ENCODE measurements at regions not wholly inside any gene's neighbourhood (a gene's known extent, or its start where the extent isn't known, plus 50 kb on each side); places are given as distances from the start of the nearest gene placed in this dataset.
A peak's percentile ranks its signal among the peaks of the same experiment; 100 is the strongest.

DNA sequence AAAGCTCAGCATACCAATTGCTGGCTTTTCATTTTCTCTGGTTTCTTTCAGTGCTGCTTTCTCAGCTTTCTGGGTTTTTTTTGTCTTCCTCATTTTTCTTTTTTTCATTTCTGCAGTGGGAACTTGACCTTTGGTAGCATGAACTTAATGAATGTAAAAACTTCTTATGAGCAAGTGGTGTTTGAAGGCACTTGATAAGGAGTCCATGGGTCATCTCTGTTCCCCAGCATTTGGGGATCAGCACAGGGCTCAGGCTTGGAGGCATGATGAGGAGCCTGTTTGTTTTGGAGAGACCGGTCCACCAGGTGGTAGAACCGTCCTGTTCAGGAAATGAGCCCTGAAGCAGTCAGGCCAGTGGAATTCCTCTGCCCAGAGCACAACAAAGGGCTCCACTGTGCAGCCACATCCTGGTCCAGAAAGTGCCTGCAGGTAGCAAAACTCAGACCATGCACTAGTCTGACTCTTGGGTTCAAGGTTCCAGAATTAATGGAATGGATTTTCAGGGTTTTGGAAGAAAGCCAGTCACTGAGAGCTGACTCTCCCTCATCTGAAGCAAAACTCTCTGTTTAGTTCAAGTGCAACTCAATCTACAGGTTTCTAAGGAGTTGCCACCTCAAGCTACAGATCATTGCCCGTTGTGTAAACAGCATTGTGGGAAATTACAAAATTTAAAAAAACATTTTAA, 52.3 kb upstream of the ADGRF1 start (continued):
- TF ChIP-seq ETV6 (CRISPR knock-in tag; conservative IDR thresholded peaks at IDR 0.05) (0 out of 2 replicates have a peak, but pooled peaks have one; percentile 30), FLYWCH1 (CRISPR knock-in tag; IDR thresholded peaks at IDR 0.05) (no peak), PRDM15 (CRISPR knock-in tag; IDR thresholded peaks at IDR 0.05) (peak; percentile 82; the same call in 1 of the 2 replicates), HES4 (CRISPR knock-in tag; IDR thresholded peaks at IDR 0.05; ENCODE audit: borderline replicate concordance) (no peak), ZNF331 (CRISPR knock-in tag; IDR thresholded peaks at IDR 0.05) (peak; percentile 95), ZNF337 (CRISPR knock-in tag; IDR thresholded peaks at IDR 0.05; ENCODE audit: borderline replicate concordance, low read depth) (peak; percentile 94; the same call in 1 of the 2 replicates), XRCC5 (optimal IDR thresholded peaks at IDR 0.05; ENCODE audit: low read length) (peak; percentile 90), HDAC1 (CRISPR knock-in tag; IDR thresholded peaks at IDR 0.05) (peak; percentile 86), MTERF4 (CRISPR knock-in tag; IDR thresholded peaks at IDR 0.05) (no peak), FUBP1 (CRISPR knock-in tag; IDR thresholded peaks at IDR 0.05; ENCODE audit: borderline replicate concordance) (no peak; the same call in 1 of the 2 replicates), ZNF788 (CRISPR knock-in tag; IDR thresholded peaks at IDR 0.05; ENCODE audit: borderline replicate concordance) (peak; percentile 71; the same call in 1 of the 2 replicates), KAT7 (CRISPR knock-in tag; IDR thresholded peaks at IDR 0.05; ENCODE audit: borderline replicate concordance) (0 out of 2 replicates have a peak, but pooled peaks have one; percentile 62), ZBTB25 (CRISPR knock-in tag; IDR thresholded peaks at IDR 0.05) (peak; percentile 77; the same call in 1 of the 2 replicates), ZNF264 (CRISPR knock-in tag; IDR thresholded peaks at IDR 0.05) (0 out of 2 replicates have a peak, but pooled peaks have one; percentile 29), ZNF350 (CRISPR knock-in tag; IDR thresholded peaks at IDR 0.05; ENCODE audit: borderline replicate concordance, low read depth) (peak; percentile 64; the same call in 1 of the 2 replicates), ZNF644 (CRISPR knock-in tag; IDR thresholded peaks at IDR 0.05; ENCODE audit: low read depth) (peak; percentile 85), ZNF543 (CRISPR knock-in tag; IDR thresholded peaks at IDR 0.05) (peak; percentile 76; the same call in 1 of the 2 replicates), ZNF746 (CRISPR knock-in tag; IDR thresholded peaks at IDR 0.05) (no peak)
- TF ChIP-seq, protein P1, sequence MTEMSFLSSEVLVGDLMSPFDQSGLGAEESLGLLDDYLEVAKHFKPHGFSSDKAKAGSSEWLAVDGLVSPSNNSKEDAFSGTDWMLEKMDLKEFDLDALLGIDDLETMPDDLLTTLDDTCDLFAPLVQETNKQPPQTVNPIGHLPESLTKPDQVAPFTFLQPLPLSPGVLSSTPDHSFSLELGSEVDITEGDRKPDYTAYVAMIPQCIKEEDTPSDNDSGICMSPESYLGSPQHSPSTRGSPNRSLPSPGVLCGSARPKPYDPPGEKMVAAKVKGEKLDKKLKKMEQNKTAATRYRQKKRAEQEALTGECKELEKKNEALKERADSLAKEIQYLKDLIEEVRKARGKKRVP (CRISPR knock-in tag; IDR thresholded peaks at IDR 0.05) = no peak
- TF ChIP-seq, protein P2, sequence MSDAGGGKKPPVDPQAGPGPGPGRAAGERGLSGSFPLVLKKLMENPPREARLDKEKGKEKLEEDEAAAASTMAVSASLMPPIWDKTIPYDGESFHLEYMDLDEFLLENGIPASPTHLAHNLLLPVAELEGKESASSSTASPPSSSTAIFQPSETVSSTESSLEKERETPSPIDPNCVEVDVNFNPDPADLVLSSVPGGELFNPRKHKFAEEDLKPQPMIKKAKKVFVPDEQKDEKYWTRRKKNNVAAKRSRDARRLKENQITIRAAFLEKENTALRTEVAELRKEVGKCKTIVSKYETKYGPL (CRISPR knock-in tag; IDR thresholded peaks at IDR 0.05) = 0 out of 2 replicates have a peak, but pooled peaks have one; percentile 45
